ENCODE measurements at regions not wholly inside any gene's neighbourhood (a gene's known extent, or its start where the extent isn't known, plus 50 kb on each side); places are given as distances from the start of the nearest gene placed in this dataset.

DNA sequence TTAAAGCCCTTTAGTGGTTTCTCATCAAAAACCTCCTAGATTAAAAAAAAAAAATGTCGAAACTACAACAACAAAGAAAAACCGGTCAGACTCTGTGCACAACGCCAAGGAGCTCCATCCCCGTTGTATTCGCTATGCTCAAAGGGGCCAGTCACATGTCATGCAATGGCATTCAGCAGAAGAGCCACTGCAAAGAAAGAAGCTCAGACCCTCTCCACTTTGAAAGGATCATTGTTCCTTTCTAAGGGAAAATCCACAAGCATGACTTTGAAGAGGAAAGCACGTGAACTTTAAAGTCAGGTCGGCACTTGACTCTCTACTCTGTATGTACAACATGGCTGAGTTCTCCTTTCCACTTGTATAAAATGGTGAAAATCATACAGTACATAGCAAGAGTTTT lies 655.6 kb downstream of the ETS1 start:
- DNase-seq (ENCODE audit: unreplicated experiment) = no peak
- Mint-ChIP-seq H3K4me3 (ENCODE audit: unreplicated experiment) (no peak overlapping the region), H3K27me3 (ENCODE audit: insufficient read depth, unreplicated experiment) (no peaks in the 10 kb centered on the region), H3K27ac (ENCODE audit: low read depth, unreplicated experiment) (no peak overlapping the region), H3K9me3 (ENCODE audit: unreplicated experiment) (peaks cover 7% of the 10 kb centered on the region), H3K4me1 (ENCODE audit: insufficient read depth, unreplicated experiment) (peaks cover 8% of the 10 kb centered on the region), H3K36me3 (ENCODE audit: insufficient read depth, unreplicated experiment) (peaks cover 5% of the 10 kb centered on the region)
- no TSS peak for BruUV-seq (replicated peaks)
- intact Hi-C loops (cut with micrococcal nuclease) = no loop called here
- ChIA-PET CTCF (no interaction called here), POLR2A (no interaction called here)
- TF ChIP-seq, protein P1, sequence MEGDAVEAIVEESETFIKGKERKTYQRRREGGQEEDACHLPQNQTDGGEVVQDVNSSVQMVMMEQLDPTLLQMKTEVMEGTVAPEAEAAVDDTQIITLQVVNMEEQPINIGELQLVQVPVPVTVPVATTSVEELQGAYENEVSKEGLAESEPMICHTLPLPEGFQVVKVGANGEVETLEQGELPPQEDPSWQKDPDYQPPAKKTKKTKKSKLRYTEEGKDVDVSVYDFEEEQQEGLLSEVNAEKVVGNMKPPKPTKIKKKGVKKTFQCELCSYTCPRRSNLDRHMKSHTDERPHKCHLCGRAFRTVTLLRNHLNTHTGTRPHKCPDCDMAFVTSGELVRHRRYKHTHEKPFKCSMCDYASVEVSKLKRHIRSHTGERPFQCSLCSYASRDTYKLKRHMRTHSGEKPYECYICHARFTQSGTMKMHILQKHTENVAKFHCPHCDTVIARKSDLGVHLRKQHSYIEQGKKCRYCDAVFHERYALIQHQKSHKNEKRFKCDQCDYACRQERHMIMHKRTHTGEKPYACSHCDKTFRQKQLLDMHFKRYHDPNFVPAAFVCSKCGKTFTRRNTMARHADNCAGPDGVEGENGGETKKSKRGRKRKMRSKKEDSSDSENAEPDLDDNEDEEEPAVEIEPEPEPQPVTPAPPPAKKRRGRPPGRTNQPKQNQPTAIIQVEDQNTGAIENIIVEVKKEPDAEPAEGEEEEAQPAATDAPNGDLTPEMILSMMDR (IDR thresholded peaks at IDR 0.05; ENCODE audit: unreplicated experiment) = no peak

DNA sequence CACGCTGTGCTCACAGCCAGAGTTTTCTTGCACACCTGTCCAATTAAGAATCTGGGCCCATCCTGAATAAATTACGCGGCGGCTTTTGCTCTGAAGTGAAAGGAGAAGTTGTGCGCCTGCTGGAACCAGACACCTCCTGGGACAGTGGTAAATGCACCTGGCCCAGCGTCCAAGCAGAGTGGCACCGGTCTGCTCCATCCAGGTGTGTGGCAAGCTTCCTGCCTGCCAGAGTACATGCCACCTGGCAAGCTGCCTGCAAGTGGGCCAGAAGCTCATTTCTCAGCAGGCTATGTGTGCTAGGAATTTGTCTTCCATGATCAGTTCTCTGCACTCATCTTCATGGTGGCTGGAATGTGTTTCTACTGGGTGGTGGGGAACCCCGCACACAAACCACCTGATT lies 660.6 kb downstream of the ETS1 start:
- H3K27me3 Mint-ChIP-seq (ENCODE audit: insufficient read depth, unreplicated experiment) = no peaks in the 10 kb centered on the region
- H3K36me3 Mint-ChIP-seq (ENCODE audit: insufficient read depth, unreplicated experiment) = no peaks in the 10 kb centered on the region
- H3K4me3 Mint-ChIP-seq (ENCODE audit: unreplicated experiment) = no peak overlapping the region
- H3K4me1 Mint-ChIP-seq (ENCODE audit: insufficient read depth, unreplicated experiment) = peaks cover 6% of the 10 kb centered on the region
- no peak overlapping the region for H3K27ac Mint-ChIP-seq (ENCODE audit: low read depth, unreplicated experiment)
- H3K9me3 Mint-ChIP-seq (ENCODE audit: unreplicated experiment) = peaks cover 7% of the 10 kb centered on the region
- DNase-seq (ENCODE audit: unreplicated experiment) = no peak
- POLR2A ChIA-PET = no interaction called here
- TF ChIP-seq, protein P1 (IDR thresholded peaks at IDR 0.05; ENCODE audit: unreplicated experiment) = no peak
- intact Hi-C loops (cut with micrococcal nuclease) = no loop called here
- CTCF ChIA-PET = no interaction called here
- BruUV-seq (replicated peaks) = no TSS peak

DNA sequence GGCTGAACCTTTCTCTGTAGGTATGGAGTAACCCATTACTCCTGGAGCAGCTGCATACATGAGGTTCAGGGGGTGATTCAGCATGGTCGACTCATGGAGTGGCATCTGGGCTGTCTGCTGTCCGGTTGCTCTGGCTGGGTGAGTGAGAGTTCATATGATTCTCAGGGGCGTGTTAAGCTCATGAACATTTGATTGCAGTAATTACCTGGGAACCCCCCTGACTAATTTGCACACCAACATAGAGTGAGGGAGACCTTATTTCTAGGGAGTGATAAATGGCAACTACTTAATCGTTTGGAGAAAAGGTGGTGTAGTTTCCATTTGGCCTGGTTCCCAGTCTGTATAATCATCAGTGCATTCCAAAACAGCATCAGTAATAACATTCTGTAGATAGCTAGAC lies 661.9 kb downstream of the ETS1 start:
- CTCF ChIA-PET = no interaction called here
- DNase-seq (ENCODE audit: unreplicated experiment) = peak; percentile 14
- Mint-ChIP-seq H3K27me3 (ENCODE audit: insufficient read depth, unreplicated experiment) (no peaks in the 10 kb centered on the region), H3K27ac (ENCODE audit: low read depth, unreplicated experiment) (no peak overlapping the region), H3K36me3 (ENCODE audit: insufficient read depth, unreplicated experiment) (no peaks in the 10 kb centered on the region), H3K9me3 (ENCODE audit: unreplicated experiment) (peaks cover 7% of the 10 kb centered on the region), H3K4me3 (ENCODE audit: unreplicated experiment) (no peak overlapping the region), H3K4me1 (ENCODE audit: insufficient read depth, unreplicated experiment) (peaks cover 9% of the 10 kb centered on the region)
- no TSS peak for BruUV-seq (replicated peaks)
- POLR2A ChIA-PET = no interaction called here
- TF ChIP-seq, protein P1 (IDR thresholded peaks at IDR 0.05; ENCODE audit: unreplicated experiment) = no peak
- intact Hi-C loops (cut with micrococcal nuclease) = no loop called here

DNA sequence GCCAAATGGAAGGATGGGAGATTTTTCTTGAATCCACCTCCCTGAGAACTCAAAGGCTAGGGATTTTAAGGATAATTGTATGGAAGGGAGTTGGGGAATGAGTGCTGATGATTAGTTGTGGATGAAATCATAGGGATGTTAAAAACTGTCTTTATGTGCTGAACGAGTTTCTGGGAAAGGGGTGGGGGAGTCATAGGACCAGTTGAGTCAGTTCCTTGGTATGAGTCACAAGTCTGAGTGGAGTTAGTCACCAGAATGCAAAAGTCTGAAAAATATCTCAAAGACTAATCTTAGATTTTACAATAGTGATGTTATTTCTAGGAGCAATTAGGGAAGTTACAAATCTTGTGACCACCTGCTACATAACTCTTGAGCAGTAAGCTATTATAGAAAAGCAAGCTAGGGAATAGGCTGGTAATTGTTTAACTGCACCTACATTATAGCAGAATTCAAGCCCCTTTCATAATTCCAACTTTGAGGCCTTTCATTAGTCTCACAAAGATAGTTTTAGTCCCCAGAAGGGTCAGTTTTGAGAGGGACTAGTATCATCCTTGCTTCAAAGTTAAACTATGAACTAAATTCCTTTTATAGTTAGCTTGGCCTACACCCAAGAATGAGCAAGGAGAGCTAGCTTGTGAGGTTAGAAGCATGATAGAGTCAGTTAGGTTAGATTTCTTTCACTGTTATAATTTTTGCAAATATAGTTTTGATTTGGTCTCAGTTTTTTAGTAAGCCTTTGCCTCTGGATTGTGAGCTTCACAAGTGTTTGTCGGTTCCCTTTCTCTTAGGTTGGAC lies 668.0 kb downstream of the ETS1 start:
- no TSS peak for BruUV-seq (replicated peaks)
- H3K27ac Mint-ChIP-seq (ENCODE audit: low read depth, unreplicated experiment) = peak overlapping the region; percentile 65

More for the DNA sequence above, 668.0 kb downstream of the ETS1 start:
- Mint-ChIP-seq H3K4me3 (ENCODE audit: unreplicated experiment) (no peak overlapping the region), H3K36me3 (ENCODE audit: insufficient read depth, unreplicated experiment) (peaks cover 13% of the 10 kb centered on the region), H3K9me3 (ENCODE audit: unreplicated experiment) (peaks cover 18% of the 10 kb centered on the region), H3K4me1 (ENCODE audit: insufficient read depth, unreplicated experiment) (peaks cover 6% of the 10 kb centered on the region), H3K27me3 (ENCODE audit: insufficient read depth, unreplicated experiment) (no peaks in the 10 kb centered on the region)
- ChIA-PET CTCF (interaction anchor here (0.7 kb wide), 1 partner anchor 25 kb away, joined by 4 read pairs; no protein-coding TSS in a partner anchor), POLR2A (interaction anchor here (0.9 kb wide), 1 partner anchor 28 kb away, joined by 3 read pairs; no protein-coding TSS in a partner anchor)
- intact Hi-C loops (cut with micrococcal nuclease) = no loop called here
- TF ChIP-seq, protein P1 (IDR thresholded peaks at IDR 0.05; ENCODE audit: unreplicated experiment) = no peak
- DNase-seq (ENCODE audit: unreplicated experiment) = peak; percentile 63

All from MCF 10A (cell line).